MM.1S (cell line): ENCODE measurements at regions not wholly inside any gene's neighbourhood (a gene's known extent, or its start where the extent isn't known, plus 50 kb on each side); places are given as distances from the start of the nearest gene placed in this dataset.

Source experiments
- DNase-seq: peaks from one replicate; pipeline ENCODE4 v3.0.0-alpha.2; 2015
- H2AFZ ChIP-seq: fragments of 300-600 bp; sonication (generic); 2 replicates; pipeline ENCODE4 v1.6.0; 2016; ENCODE audit warnings: antibody characterized with exemption, low read length
- H3F3A ChIP-seq: fragments of 300-600 bp; sonication (generic); 2 replicates; pipeline ENCODE4 v1.6.1; 2016; ENCODE audit warnings: mild to moderate bottlenecking, antibody characterized with exemption, low read length, moderate library complexity, mixed read lengths; ENCODE audit not compliant: insufficient read depth
- H3K27ac ChIP-seq: fragments of 300-600 bp; sonication (generic); 2 replicates; pipeline ENCODE4 v1.5.1; 2016; ENCODE audit warnings: mild to moderate bottlenecking, low read length
- H3K27me3 ChIP-seq: fragments of 300-600 bp; sonication (generic); replicated peaks from 2 replicates; pipeline ENCODE4 v1.6.0; 2016; ENCODE audit warnings: low read length; ENCODE audit not compliant: insufficient read depth
- H3K36me3 ChIP-seq: fragments of 300-600 bp; sonication (generic); replicated peaks from 2 replicates; pipeline ENCODE4 v1.6.1; 2016; ENCODE audit warnings: mild to moderate bottlenecking, low read length, mixed read lengths; ENCODE audit not compliant: insufficient read depth
- H3K4me1 ChIP-seq: fragments of 300-600 bp; sonication (generic); 2 replicates; pipeline ENCODE4 v1.6.1; 2016; ENCODE audit warnings: low read length, mixed read lengths
- H3K4me2 ChIP-seq: fragments of 300-600 bp; sonication (generic); 2 replicates; pipeline ENCODE4 v1.6.0; 2016; ENCODE audit warnings: low read depth, low read length
- H3K4me3 ChIP-seq: fragments of 300-600 bp; sonication (generic); 2 replicates; pipeline ENCODE4 v1.5.1; 2016; ENCODE audit warnings: low read length, mixed read lengths
- H3K79me2 ChIP-seq: fragments of 300-600 bp; sonication (generic); 2 replicates; pipeline ENCODE4 v1.6.1; 2016; ENCODE audit warnings: mixed run types, low read length, mixed read lengths
- H3K9ac ChIP-seq: fragments of 300-600 bp; sonication (generic); 2 replicates; pipeline ENCODE4 v1.6.1; 2016; ENCODE audit warnings: low read length, mixed read lengths
- H3K9me2 ChIP-seq: fragments of 300-600 bp; sonication (generic); replicated peaks from 2 replicates; pipeline ENCODE4 v1.6.1; 2016; ENCODE audit warnings: mild to moderate bottlenecking, low read length, mixed read lengths; ENCODE audit not compliant: insufficient read depth
- H3K9me3 ChIP-seq: fragments of 300-600 bp; sonication (generic); replicated peaks from 2 replicates; pipeline ENCODE4 v1.6.1; 2016; ENCODE audit warnings: mild to moderate bottlenecking, low read length, mixed read lengths; ENCODE audit not compliant: insufficient read depth
- H4K20me1 ChIP-seq: fragments of 300-600 bp; sonication (generic); 2 replicates; pipeline ENCODE4 v1.6.1; 2016; ENCODE audit warnings: mild to moderate bottlenecking, low read length, moderate library complexity, mixed read lengths; ENCODE audit not compliant: insufficient read depth
- EZH2 ChIP-seq: fragments of 300-600 bp; sonication (generic); optimal IDR thresholded peaks from 2 replicates; pipeline ENCODE3; 2017; ENCODE audit warnings: low read depth, mild to moderate bottlenecking, antibody characterized with exemption, low read length, mixed read lengths
- EZH2phosphoT487 ChIP-seq: fragments of 300-600 bp; sonication (generic); IDR thresholded peaks from 2 replicates; pipeline ENCODE4 v1.6.1; 2018; ENCODE audit warnings: antibody characterized with exemption, low read length
- TF ChIP-seq, protein P1 (sequence below): fragments of 300-600 bp; sonication (generic); IDR thresholded peaks from 2 replicates; pipeline ENCODE4 v1.5.1; 2016; ENCODE audit warnings: antibody characterized with exemption, low read length, mixed read lengths

DNA sequence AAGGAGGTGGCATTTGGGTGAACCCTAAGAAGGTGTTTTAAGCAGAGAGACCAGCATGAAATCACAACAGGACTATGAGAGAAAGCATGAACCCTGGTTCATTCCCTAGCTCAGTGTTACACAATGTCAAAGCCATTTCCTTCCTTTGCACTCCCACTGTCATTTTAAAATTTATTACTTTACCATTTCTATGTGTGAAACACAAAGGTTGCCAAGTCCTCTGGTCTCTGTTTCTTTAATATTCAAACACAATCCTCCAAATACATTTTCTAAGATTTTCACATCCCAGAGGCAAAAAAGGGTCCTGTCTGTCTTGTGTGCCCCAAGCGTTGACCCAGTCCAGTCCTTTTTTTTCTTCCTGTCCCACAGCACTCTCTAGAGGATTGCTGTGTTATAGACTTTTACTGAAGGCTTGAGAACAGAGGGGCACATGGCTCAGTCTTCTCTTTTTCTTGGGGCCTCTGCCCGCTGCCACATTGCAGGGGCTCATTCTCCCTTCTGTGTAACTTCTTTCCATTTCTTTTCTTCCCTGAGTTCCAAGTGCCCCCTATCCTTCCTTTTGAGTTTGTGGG is 78.6 kb upstream of the SLC28A3 start:
- no peak overlapping the region for H3K27ac ChIP-seq
- H3K9me3 ChIP-seq: no peaks in the 10 kb centered on the region; the same call in 1 of the 2 replicates
- TF ChIP-seq, protein P1, sequence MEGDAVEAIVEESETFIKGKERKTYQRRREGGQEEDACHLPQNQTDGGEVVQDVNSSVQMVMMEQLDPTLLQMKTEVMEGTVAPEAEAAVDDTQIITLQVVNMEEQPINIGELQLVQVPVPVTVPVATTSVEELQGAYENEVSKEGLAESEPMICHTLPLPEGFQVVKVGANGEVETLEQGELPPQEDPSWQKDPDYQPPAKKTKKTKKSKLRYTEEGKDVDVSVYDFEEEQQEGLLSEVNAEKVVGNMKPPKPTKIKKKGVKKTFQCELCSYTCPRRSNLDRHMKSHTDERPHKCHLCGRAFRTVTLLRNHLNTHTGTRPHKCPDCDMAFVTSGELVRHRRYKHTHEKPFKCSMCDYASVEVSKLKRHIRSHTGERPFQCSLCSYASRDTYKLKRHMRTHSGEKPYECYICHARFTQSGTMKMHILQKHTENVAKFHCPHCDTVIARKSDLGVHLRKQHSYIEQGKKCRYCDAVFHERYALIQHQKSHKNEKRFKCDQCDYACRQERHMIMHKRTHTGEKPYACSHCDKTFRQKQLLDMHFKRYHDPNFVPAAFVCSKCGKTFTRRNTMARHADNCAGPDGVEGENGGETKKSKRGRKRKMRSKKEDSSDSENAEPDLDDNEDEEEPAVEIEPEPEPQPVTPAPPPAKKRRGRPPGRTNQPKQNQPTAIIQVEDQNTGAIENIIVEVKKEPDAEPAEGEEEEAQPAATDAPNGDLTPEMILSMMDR: no peak
- TF ChIP-seq EZH2: no peak
- no peak for TF ChIP-seq EZH2phosphoT487
- no peak overlapping the region for H3K4me2 ChIP-seq
- H3K79me2 ChIP-seq: no peaks in the 10 kb centered on the region
- no peaks in the 10 kb centered on the region for H3K27me3 ChIP-seq
- H3K4me1 ChIP-seq: no peaks in the 10 kb centered on the region
- DNase-seq: no peak
- H2AFZ ChIP-seq: no peak overlapping the region
- H3F3A ChIP-seq: no peaks in the 10 kb centered on the region
- H3K36me3 ChIP-seq: no peaks in the 10 kb centered on the region
- no peak overlapping the region for H3K9ac ChIP-seq
- no peaks in the 10 kb centered on the region for H4K20me1 ChIP-seq
- no peak overlapping the region for H3K4me3 ChIP-seq
- no peaks in the 10 kb centered on the region for H3K9me2 ChIP-seq

DNA sequence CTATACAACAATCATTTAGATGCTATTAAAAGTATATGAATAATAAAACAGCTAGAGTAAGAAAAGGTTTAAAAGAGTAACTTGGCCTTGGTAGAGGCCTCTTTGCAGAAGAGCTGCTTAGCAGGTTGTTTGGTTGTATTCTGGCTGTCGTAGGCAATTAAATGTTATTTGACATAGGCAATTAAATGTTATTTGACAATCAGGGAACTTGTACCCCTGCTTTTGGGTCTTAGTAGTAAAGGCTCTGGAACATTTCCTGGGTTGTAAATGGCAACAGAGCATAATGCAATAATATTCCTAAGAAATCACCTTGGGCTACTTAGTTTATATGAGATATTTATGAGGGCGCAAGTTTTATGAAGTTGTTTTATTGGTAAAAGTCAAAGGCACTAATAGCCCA is 84.4 kb upstream of the SLC28A3 start:
- Histone ChIP-seq H4K20me1 (no peaks in the 10 kb centered on the region), H3K9me3 (no peaks in the 10 kb centered on the region), H3K9me2 (no peaks in the 10 kb centered on the region), H3K27me3 (no peaks in the 10 kb centered on the region), H3K79me2 (no peaks in the 10 kb centered on the region), H3K4me2 (no peak overlapping the region), H2AFZ (no peak overlapping the region), H3K36me3 (no peaks in the 10 kb centered on the region), H3F3A (no peaks in the 10 kb centered on the region), H3K27ac (no peak overlapping the region), H3K4me1 (no peaks in the 10 kb centered on the region), H3K4me3 (no peak overlapping the region), H3K9ac (no peak overlapping the region)
- DNase-seq: no peak
- TF ChIP-seq, protein P1: no peak
- TF ChIP-seq EZH2phosphoT487: no peak
- no peak for TF ChIP-seq EZH2

GRCh38 chr9:84432746-84433145 is 92.2 kb upstream of the SLC28A3 start:
- no peaks in the 10 kb centered on the region for H3K79me2 ChIP-seq
- H3K4me3 ChIP-seq: no peak overlapping the region
- H3K36me3 ChIP-seq: no peaks in the 10 kb centered on the region
- TF ChIP-seq, protein P1: no peak
- TF ChIP-seq EZH2phosphoT487: no peak
- TF ChIP-seq EZH2: no peak
- H3K4me2 ChIP-seq: no peak overlapping the region
- no peak overlapping the region for H2AFZ ChIP-seq
- H3K4me1 ChIP-seq: no peaks in the 10 kb centered on the region
- H3K9ac ChIP-seq: no peak overlapping the region
- no peak overlapping the region for H3K27ac ChIP-seq
- no peaks in the 10 kb centered on the region for H4K20me1 ChIP-seq
- no peaks in the 10 kb centered on the region for H3K27me3 ChIP-seq
- DNase-seq: no peak
- no peaks in the 10 kb centered on the region for H3K9me2 ChIP-seq
- no peaks in the 10 kb centered on the region for H3F3A ChIP-seq
- H3K9me3 ChIP-seq: no peaks in the 10 kb centered on the region
